HepG2 (cell line): ENCODE measurements at regions not wholly inside any gene's neighbourhood (a gene's known extent, or its start where the extent isn't known, plus 50 kb on each side); places are given as distances from the start of the nearest gene placed in this dataset.

Experiments used
- ATAC-seq: fragments of 200-7000 bp; cut with Tn5 transposase; 3 replicates; pipeline ENCODE4 v1.9.1; 2020; ENCODE audit warnings: mild to moderate bottlenecking, moderate library complexity
- BruUV-seq: library from RNA; stranded (reverse); fragments of 400-500 nt; replicated peaks from 2 replicates; lab custom pipeline; 2021; lab: Mats Ljungman, UMichigan
- CTCF ChIA-PET: fragments of 300-600 bp; formaldehyde crosslinking; extraction: SDS; loops from one replicate; lab custom pipeline; 2021; ENCODE audit warnings: low total read pairs, inconsistent platforms, low intra/inter-chr PET ratio; lab: Yijun Ruan, JAX
- POLR2A ChIA-PET: fragments of 350-600 bp; sonication (Branson Sonifier 250); formaldehyde crosslinking; loops from one replicate; lab custom pipeline; 2020; ENCODE audit warnings: antibody characterized with exemption, inconsistent platforms; lab: Yijun Ruan, JAX
- DNase-seq: peaks from one replicate; pipeline ENCODE4 v3.0.0-alpha.2; 2015; ENCODE audit warnings: low spot score
- FAIRE-seq: peaks from 3 replicates; lab custom pipeline; 2011; peaks lifted over from hg19 to GRCh38; lab: Jason Lieb, UNC
- H2AFZ ChIP-seq: one replicate; pipeline ENCODE4 v1.6.1; 2011; ENCODE audit warnings: low read length, inconsistent platforms
- H3K27ac ChIP-seq: fragments of 300-600 bp; 3 replicates; pipeline ENCODE4 v1.8.0; 2011; ENCODE audit warnings: mixed run types, mild to moderate bottlenecking, mixed read lengths, low read length, inconsistent platforms; ENCODE audit not compliant: insufficient read depth; ENCODE audit errors: extremely low read length
- H3K27me3 ChIP-seq, 2 experiments: fragments of 200-600 bp in 1 of 2; 2 replicates in 1 of 2; 3 replicates in 1 of 2; pipeline versions ENCODE4 v1.6.0 to v1.8.0; 2011; ENCODE audit warnings: low read length in 2 of 2, mild to moderate bottlenecking in 2 of 2, moderate library complexity in 2 of 2, inconsistent platforms in 1 of 2; ENCODE audit not compliant: insufficient read depth in 2 of 2, control insufficient read depth in 1 of 2
- H3K36me3 ChIP-seq, 2 experiments: fragments of 200-600 bp in 1 of 2; replicated peaks in 1 of 2; 2 replicates in 1 of 2; 3 replicates in 1 of 2; pipeline versions ENCODE4 v1.5.1 to v1.8.0; 2011; ENCODE audit warnings: low read length in 2 of 2, inconsistent platforms in 1 of 2; ENCODE audit not compliant: insufficient read depth in 2 of 2, control insufficient read depth in 1 of 2
- H3K4me1 ChIP-seq: 2 replicates; pipeline ENCODE4 v1.5.1; 2012; ENCODE audit warnings: low read length, inconsistent platforms; ENCODE audit not compliant: insufficient read depth
- H3K4me2 ChIP-seq: 2 replicates; pipeline ENCODE4 v1.6.0; 2011; ENCODE audit warnings: low read depth, low read length, inconsistent platforms
- H3K4me3 ChIP-seq, 3 experiments: fragments of 200-600 bp in 1 of 3; sonication (generic), shearing (Covaris generic) in 1 of 3; replicated peaks in 1 of 3; 2 replicates each; pipeline ENCODE4 v1.5.1; 2011 to 2016; ENCODE audit warnings: low read length in 3 of 3, inconsistent platforms in 2 of 3, low read depth in 2 of 3, mild to moderate bottlenecking in 2 of 3, control low read depth in 1 of 3, mixed read lengths in 1 of 3; ENCODE audit not compliant: insufficient read depth in 1 of 3
- H3K79me2 ChIP-seq: one replicate; pipeline ENCODE4 v1.6.1; 2011; ENCODE audit warnings: low read length, inconsistent platforms; ENCODE audit not compliant: insufficient read depth
- H3K9ac ChIP-seq: 2 replicates; pipeline ENCODE4 v1.6.0; 2011; ENCODE audit warnings: mild to moderate bottlenecking, low read depth, low read length, inconsistent platforms; ENCODE audit not compliant: insufficient read depth
- H3K9me3 ChIP-seq: 2 replicates; pipeline ENCODE4 v1.5.1; 2012; ENCODE audit warnings: mild to moderate bottlenecking, low read length
- H4K20me1 ChIP-seq: 2 replicates; pipeline ENCODE4 v1.6.0; 2011; ENCODE audit warnings: inconsistent platforms, mild to moderate bottlenecking, low read length, moderate library complexity; ENCODE audit not compliant: insufficient read depth
- ARNT2 ChIP-seq: sonication (generic); formaldehyde crosslinking; IDR thresholded peaks from 2 replicates; pipeline ENCODE4 v1.8.0; 2022; ENCODE audit warnings: mild to moderate bottlenecking, low read depth, missing genetic modification reagents, moderate library complexity
- FIP1L1 ChIP-seq: fragments of 200-400 bp; formaldehyde crosslinking; IDR thresholded peaks from 2 replicates; pipeline ENCODE4 v1.6.1; 2018; ENCODE audit warnings: low read depth, mild to moderate bottlenecking, low read length, moderate library complexity, borderline replicate concordance; ENCODE audit not compliant: insufficient read depth
- GPN1 ChIP-seq: sonication (generic); formaldehyde crosslinking; IDR thresholded peaks from 2 replicates; pipeline ENCODE4 v1.5.1; 2020; ENCODE audit warnings: missing genetic modification reagents, borderline replicate concordance
- HMGXB3 ChIP-seq: sonication (generic); formaldehyde crosslinking; IDR thresholded peaks from 2 replicates; pipeline ENCODE4 v1.4.0; 2020; ENCODE audit warnings: missing genetic modification reagents, borderline replicate concordance
- NR3C1 ChIP-seq: sonication (generic); formaldehyde crosslinking; IDR thresholded peaks from 2 replicates; pipeline ENCODE4 v1.4.0; 2020; ENCODE audit warnings: missing genetic modification reagents
- ONECUT2 ChIP-seq: sonication (generic); formaldehyde crosslinking; IDR thresholded peaks from 2 replicates; pipeline ENCODE4 v1.4.0; 2020; ENCODE audit warnings: missing genetic modification reagents
- SOX6 ChIP-seq, 2 experiments: fragments of 450-650 bp in 1 of 2; sonication (generic) in 1 of 2; formaldehyde crosslinking in 1 of 2; IDR thresholded peaks; 2 replicates each; pipeline versions ENCODE4 v1.4.0 to v1.6.1; 2017 to 2020; ENCODE audit warnings: antibody characterized with exemption in 1 of 2, mild to moderate bottlenecking in 1 of 2, missing genetic modification reagents in 1 of 2
- XBP1 ChIP-seq: sonication (generic); formaldehyde crosslinking; IDR thresholded peaks from 2 replicates; pipeline ENCODE4 v1.5.0; 2020; ENCODE audit warnings: missing genetic modification reagents
- ZNF264 ChIP-seq: sonication (generic); formaldehyde crosslinking; IDR thresholded peaks from 2 replicates; pipeline ENCODE4 v1.4.0; 2020; ENCODE audit warnings: missing genetic modification reagents
- ZNF660 ChIP-seq: sonication (generic); formaldehyde crosslinking; IDR thresholded peaks from 2 replicates; pipeline ENCODE4 v1.5.1; 2020; ENCODE audit warnings: mild to moderate bottlenecking, low read depth, missing genetic modification reagents, borderline replicate concordance
- WGBS: methylation state at CpG from one replicate; pipeline ENCODE4 v1.1.6; 2017; ENCODE audit warnings: low lambda C conversion rate; 5-methylcytosine and 5-hydroxymethylcytosine counted together
- in situ Hi-C: cut with HindIII; loops from 2 replicates; pipeline ENCODE4 v1.10.0; 2017; ENCODE audit warnings: low pct_unique_long_range_greater_than_20kb; ENCODE audit not compliant: extremely low pct_ligation_motif_present
- intact Hi-C: fragments of 100-400 bp; cut with micrococcal nuclease; formaldehyde crosslinking; loops from one replicate; pipeline ENCODE4 v1.10.0; 2022; ENCODE audit not compliant: unreplicated experiment
- TF ChIP-seq, protein P1 (sequence below): sonication (generic); formaldehyde crosslinking; IDR thresholded peaks from 2 replicates; pipeline ENCODE4 v1.5.0; 2020; ENCODE audit warnings: mild to moderate bottlenecking, low read depth, missing genetic modification reagents, borderline replicate concordance
- TF ChIP-seq, protein P2 (sequence below): IDR thresholded peaks from 2 replicates; pipeline ENCODE4 v1.6.1; 2016; ENCODE audit warnings: missing genetic modification reagents, missing compliant biosample characterization

- intact Hi-C loops, result no loop called here
- no peaks in the 10 kb centered on the region for H3K79me2 ChIP-seq
- 94% methylated on average over 2 of the region's 2 CpGs for WGBS
- in situ Hi-C loops, result no loop called here
- H3K4me2 ChIP-seq, result no peak overlapping the region
- no peak overlapping the region for H3K9ac ChIP-seq
- DNase-seq (no peak), ATAC-seq (no peak), FAIRE-seq (no peak)
- TF ChIP-seq ONECUT2 (CRISPR knock-in tag) (no peak), SOX6 (IDR thresholded peaks at IDR 0.05) (no peak), SOX6 (CRISPR knock-in tag; IDR thresholded peaks at IDR 0.05) (no peak)
- TF ChIP-seq, protein P1, sequence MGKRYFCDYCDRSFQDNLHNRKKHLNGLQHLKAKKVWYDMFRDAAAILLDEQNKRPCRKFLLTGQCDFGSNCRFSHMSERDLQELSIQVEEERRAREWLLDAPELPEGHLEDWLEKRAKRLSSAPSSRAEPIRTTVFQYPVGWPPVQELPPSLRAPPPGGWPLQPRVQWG, result no peak
- TF ChIP-seq, protein P2, sequence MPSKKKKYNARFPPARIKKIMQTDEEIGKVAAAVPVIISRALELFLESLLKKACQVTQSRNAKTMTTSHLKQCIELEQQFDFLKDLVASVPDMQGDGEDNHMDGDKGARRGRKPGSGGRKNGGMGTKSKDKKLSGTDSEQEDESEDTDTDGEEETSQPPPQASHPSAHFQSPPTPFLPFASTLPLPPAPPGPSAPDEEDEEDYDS (CRISPR knock-in tag), result no peak
- BruUV-seq, result no TSS peak
- POLR2A ChIA-PET, result no interaction called here
- no peaks in the 10 kb centered on the region for H3K9me3 ChIP-seq
- no peaks in the 10 kb centered on the region for H4K20me1 ChIP-seq
- H2AFZ ChIP-seq, result no peak overlapping the region
- no peaks in the 10 kb centered on the region for H3K36me3 ChIP-seq
- H3K27ac ChIP-seq, result no peak overlapping the region
- no peak overlapping the region for H3K4me3 ChIP-seq
- CTCF ChIA-PET, result no interaction called here
- H3K4me1 ChIP-seq, result no peaks in the 10 kb centered on the region
- no peaks in the 10 kb centered on the region for H3K27me3 ChIP-seq
Observed at GRCh38 chr12:104887452-104887851, 70.6 kb downstream of the SLC41A2 start.

DNA sequence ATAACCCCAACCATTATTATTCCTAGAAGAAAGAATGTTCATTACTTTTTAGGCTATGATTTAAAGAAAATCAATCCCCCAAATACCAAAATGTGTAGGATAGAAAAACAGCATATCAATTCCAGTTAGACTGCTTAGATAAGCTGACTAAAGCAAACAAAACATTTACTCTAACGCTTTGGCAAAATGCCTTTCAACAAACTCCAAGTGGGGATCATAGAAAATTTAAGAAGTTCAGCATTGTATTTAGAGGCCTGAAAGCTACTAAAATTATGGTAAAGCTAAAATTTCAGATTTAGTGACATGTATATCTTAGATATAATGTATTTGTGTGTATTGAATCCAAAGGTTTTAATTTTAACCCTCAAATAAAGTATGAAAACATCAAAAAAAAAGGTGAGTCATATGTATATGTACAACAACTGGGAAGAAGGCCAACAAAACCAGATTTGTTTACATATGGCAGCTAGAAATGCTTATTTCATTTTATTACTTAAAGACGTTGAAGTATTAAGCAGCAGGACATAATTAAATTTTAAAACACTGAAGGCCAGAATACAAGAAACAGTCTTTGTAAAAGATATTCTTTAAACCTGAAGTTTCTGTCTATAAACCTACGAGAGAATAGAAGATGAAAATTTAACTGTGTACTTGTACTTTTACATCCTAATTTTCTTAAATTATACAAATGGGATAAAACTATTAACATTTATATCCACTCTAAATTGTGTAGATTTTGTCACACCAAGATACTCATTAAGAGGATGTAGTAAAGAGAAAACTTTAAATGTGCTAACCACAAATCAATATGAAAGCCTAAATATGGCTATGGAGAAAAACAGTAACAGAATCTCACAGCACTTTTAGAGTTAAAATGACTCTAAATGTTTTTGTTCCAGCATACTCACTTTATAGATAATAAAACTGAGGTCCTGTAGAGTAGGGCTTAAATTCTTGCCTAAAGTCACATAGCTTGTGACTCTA lies 71.4 kb downstream of the SLC41A2 start:
- Histone ChIP-seq H3K27me3 (no peaks in the 10 kb centered on the region), H3K36me3 (no peaks in the 10 kb centered on the region), H3K4me2 (no peak overlapping the region), H3K9ac (no peak overlapping the region), H3K4me1 (no peaks in the 10 kb centered on the region), H3K9me3 (no peaks in the 10 kb centered on the region), H3K27ac (no peak overlapping the region), H4K20me1 (no peaks in the 10 kb centered on the region), H2AFZ (no peak overlapping the region), H3K4me3 (no peak overlapping the region), H3K79me2 (no peaks in the 10 kb centered on the region)
- intact Hi-C loops, result no loop called here
- in situ Hi-C loops, result no loop called here
- CTCF ChIA-PET, result no interaction called here
- no peak for DNase-seq
- no peak for ATAC-seq
- 86% methylated on average over 3 of the region's 3 CpGs for WGBS
- POLR2A ChIA-PET, result no interaction called here
- BruUV-seq, result no TSS peak
- FAIRE-seq, result no peak
- TF ChIP-seq XBP1 (CRISPR knock-in tag) (no peak), FIP1L1 (no peak), HMGXB3 (CRISPR knock-in tag) (no peak), ZNF660 (CRISPR knock-in tag) (no peak), GPN1 (CRISPR knock-in tag) (no peak), ZNF264 (CRISPR knock-in tag) (no peak), NR3C1 (CRISPR knock-in tag) (no peak), ARNT2 (no peak)
